IMR-90 (cell line): ENCODE measurements at regions not wholly inside any gene's neighbourhood (a gene's known extent, or its start where the extent isn't known, plus 50 kb on each side); places are given as distances from the start of the nearest gene placed in this dataset.

Experiments
- ATAC-seq: fragments of 200-7000 bp; cut with Tn5 transposase; 2 replicates; pipeline ENCODE4 v1.9.1; 2020; ENCODE audit warnings: low read depth, mild to moderate bottlenecking, moderate library complexity
- BruUV-seq: library from RNA; stranded (reverse); fragments of 400-500 nt; replicated peaks from 2 replicates; lab custom pipeline; 2021; lab: Mats Ljungman, UMichigan
- CTCF ChIA-PET: fragments of 300-600 bp; formaldehyde crosslinking; extraction: SDS; loops from one replicate; lab custom pipeline; 2021; ENCODE audit warnings: antibody characterized with exemption; lab: Yijun Ruan, JAX
- POLR2A ChIA-PET: fragments of 300-600 bp; sonication (Branson Sonifier 250); formaldehyde crosslinking; loops from one replicate; lab custom pipeline; 2022; ENCODE audit warnings: antibody characterized with exemption; ENCODE audit not compliant: unreplicated experiment; lab: Charles Lee
- DNase-seq: peaks from one replicate; pipeline ENCODE4 v3.0.0; 2013
- H2AFZ ChIP-seq: replicated peaks from 2 replicates; pipeline ENCODE3; 2013; ENCODE audit warnings: low read length, mild to moderate bottlenecking; ENCODE audit not compliant: poor library complexity
- H2AK5ac ChIP-seq: 2 replicates; pipeline ENCODE4 v1.6.1; 2013; ENCODE audit warnings: low read depth, low read length, inconsistent platforms
- H2AK9ac ChIP-seq: replicated peaks from 2 replicates; pipeline ENCODE3; 2013; ENCODE audit warnings: mild to moderate bottlenecking, low read depth, low read length, moderate library complexity; ENCODE audit not compliant: poor library complexity
- H2BK120ac ChIP-seq: 2 replicates; pipeline ENCODE4 v1.6.1; 2013; ENCODE audit warnings: low read depth, low read length, inconsistent platforms
- H2BK15ac ChIP-seq: 3 replicates; pipeline ENCODE4 v1.6.1; 2013; ENCODE audit warnings: low read depth, low read length, inconsistent platforms
- H2BK20ac ChIP-seq: 2 replicates; pipeline ENCODE4 v1.6.1; 2013; ENCODE audit warnings: low read depth, mild to moderate bottlenecking, inconsistent platforms, low read length, moderate library complexity
- H2BK5ac ChIP-seq: 2 replicates; pipeline ENCODE4 v1.6.1; 2013; ENCODE audit warnings: mild to moderate bottlenecking, low read depth, low read length, inconsistent platforms; ENCODE audit not compliant: poor library complexity, severe bottlenecking
- H3K14ac ChIP-seq: replicated peaks from 2 replicates; pipeline ENCODE4 v1.6.1; 2013; ENCODE audit warnings: low read depth, low read length, inconsistent platforms
- H3K18ac ChIP-seq: 2 replicates; pipeline ENCODE4 v1.6.1; 2013; ENCODE audit warnings: low read depth, low read length, control low read depth
- H3K23ac ChIP-seq: 2 replicates; pipeline ENCODE4 v1.6.1; 2013; ENCODE audit warnings: low read depth, low read length, inconsistent platforms
- H3K27ac ChIP-seq: 2 replicates; pipeline ENCODE4 v1.5.1; 2013; ENCODE audit warnings: mild to moderate bottlenecking, control low read depth, low read length; ENCODE audit not compliant: insufficient read depth
- H3K27me3 ChIP-seq: 2 replicates; pipeline ENCODE4 v1.6.1; 2013; ENCODE audit warnings: low read length; ENCODE audit not compliant: control insufficient read depth, insufficient read depth
- H3K36me3 ChIP-seq: 2 replicates; pipeline ENCODE4 v1.6.1; 2013; ENCODE audit warnings: low read length, mixed read lengths; ENCODE audit not compliant: control insufficient read depth, insufficient read depth
- H3K4ac ChIP-seq: 2 replicates; pipeline ENCODE4 v1.6.1; 2013; ENCODE audit warnings: low read depth, low read length, inconsistent platforms
- H3K4me1 ChIP-seq: 2 replicates; pipeline ENCODE4 v1.6.1; 2013; ENCODE audit warnings: low read length, mixed read lengths; ENCODE audit not compliant: control insufficient read depth, insufficient read depth
- H3K4me2 ChIP-seq: 2 replicates; pipeline ENCODE4 v1.6.1; 2013; ENCODE audit warnings: low read depth, mild to moderate bottlenecking, control low read depth, low read length, moderate library complexity
- H3K4me3 ChIP-seq: 2 replicates; pipeline ENCODE4 v1.5.1; 2013; ENCODE audit warnings: low read depth, mild to moderate bottlenecking, control low read depth, low read length, moderate library complexity; ENCODE audit not compliant: insufficient read depth
- H3K56ac ChIP-seq: 2 replicates; pipeline ENCODE4 v1.6.1; 2013; ENCODE audit warnings: low read length, inconsistent platforms; ENCODE audit not compliant: insufficient read depth; ENCODE audit errors: extremely low read depth
- H3K79me1 ChIP-seq, 2 experiments: 2 replicates each; pipeline ENCODE4 v1.6.1; 2013; ENCODE audit warnings: low read length in 2 of 2, inconsistent platforms in 1 of 2, low read depth in 1 of 2
- H3K9ac ChIP-seq: 2 replicates; pipeline ENCODE4 v1.6.1; 2013; ENCODE audit warnings: low read depth, low read length, control low read depth
- H3K9me1 ChIP-seq: 2 replicates; pipeline ENCODE4 v1.6.1; 2013; ENCODE audit warnings: low read length, inconsistent platforms; ENCODE audit not compliant: insufficient read depth
- H3K9me3 ChIP-seq: 2 replicates; pipeline ENCODE4 v1.6.1; 2013; ENCODE audit warnings: low read length; ENCODE audit not compliant: control insufficient read depth, insufficient read depth
- H4K20me1 ChIP-seq: 2 replicates; pipeline ENCODE4 v1.6.1; 2013; ENCODE audit warnings: low read length, inconsistent platforms; ENCODE audit not compliant: insufficient read depth
- H4K5ac ChIP-seq: 2 replicates; pipeline ENCODE4 v1.6.1; 2013; ENCODE audit warnings: mild to moderate bottlenecking, low read depth, low read length, control low read depth
- H4K8ac ChIP-seq, 2 experiments: 2 replicates each; pipeline ENCODE4 v1.6.1; 2013; ENCODE audit warnings: low read depth in 2 of 2, low read length in 2 of 2, control low read depth in 1 of 2, inconsistent platforms in 1 of 2
- H4K91ac ChIP-seq: 2 replicates; pipeline ENCODE4 v1.6.1; 2013; ENCODE audit warnings: low read depth, low read length, inconsistent platforms; ENCODE audit not compliant: insufficient read depth
- CTCF ChIP-seq: conservative IDR thresholded peaks from 2 replicates; pipeline ENCODE4 v1.5.1; 2012; ENCODE audit warnings: mild to moderate bottlenecking, low read depth, low read length, improper control_type of control experiment
- MXI1 ChIP-seq: IDR thresholded peaks from 2 replicates; pipeline ENCODE4 v1.6.1; 2012; ENCODE audit warnings: low read depth, mild to moderate bottlenecking, low read length, moderate library complexity, borderline replicate concordance
- POLR2A ChIP-seq: IDR thresholded peaks from 2 replicates; pipeline ENCODE4 v1.6.1; 2012; ENCODE audit warnings: mild to moderate bottlenecking, low read depth, low read length
- RAD21 ChIP-seq: IDR thresholded peaks from 2 replicates; pipeline ENCODE4 v1.6.1; 2012; ENCODE audit warnings: low read length, improper control_type of control experiment
- RFX5 ChIP-seq: IDR thresholded peaks from 2 replicates; pipeline ENCODE4 v1.8.0; 2012; ENCODE audit warnings: low read depth, mild to moderate bottlenecking, low read length, moderate library complexity
- USF2 ChIP-seq: fragments of 150-350 bp; IDR thresholded peaks from 2 replicates; pipeline ENCODE4 v1.6.1; 2017; ENCODE audit warnings: mild to moderate bottlenecking, antibody characterized with exemption, low read length, low read depth
- WGBS, 2 experiments: methylation state at CpG; one replicate each; pipeline versions ENCODE4 v1.1.5 to v1.1.7; 2013; ENCODE audit warnings: missing lambda C conversion rate in 2 of 2; ENCODE audit not compliant: insufficient read length in 1 of 2; ENCODE audit errors: extremely low coverage in 2 of 2; 5-methylcytosine and 5-hydroxymethylcytosine counted together
- dilution Hi-C: fragments of 300-500 bp; cut with HindIII; formaldehyde crosslinking; loops from one replicate; pipeline ENCODE4 v1.14.3; 2018; ENCODE audit warnings: low sequenced_read_pairs; ENCODE audit not compliant: unreplicated experiment
- in situ Hi-C: fragments of 300-500 bp; cut with MboI; formaldehyde crosslinking; loops from 3 replicates; pipeline ENCODE4 v1.14.3; 2019; ENCODE audit warnings: low sequenced_read_pairs, inconsistent platforms, mixed read lengths
- intact Hi-C: fragments of 100-400 bp; cut with micrococcal nuclease; formaldehyde crosslinking; loops from 2 replicates; pipeline ENCODE4 v1.10.0; 2022

- Histone ChIP-seq H2BK5ac (no peak overlapping the region), H3K4me1 (peaks cover 39% of the 10 kb centered on the region), H2BK15ac (peak overlapping the region; percentile 77; the same call in 2 of the 3 replicates), H4K20me1 (no peaks in the 10 kb centered on the region), H2BK120ac (peak overlapping the region; percentile 65), H4K91ac (peak overlapping the region; percentile 58), H3K18ac (peak overlapping the region; percentile 74), H2AK9ac (peak overlapping the region; percentile 70), H3K9me1 (peaks cover 25% of the 10 kb centered on the region), H3K27ac (no peak overlapping the region), H3K4me3 (no peak overlapping the region), H2BK20ac (peak overlapping the region; percentile 50), H4K5ac (peak overlapping the region; percentile 21; the same call in 1 of the 2 replicates), H3K14ac (0 out of 2 replicates have a peak overlapping the region, but pooled peaks have one; percentile 75), H3K56ac (no peak overlapping the region), H3K23ac (no peak overlapping the region), H3K79me1 (no peaks in the 10 kb centered on the region), H3K4me2 (no peak overlapping the region), H4K8ac (peak overlapping the region; percentile 34 to 70; a peak in 2 of 4 replicates), H3K9ac (no peak overlapping the region), H2AFZ (peak overlapping the region; percentile 50), H3K36me3 (no peaks in the 10 kb centered on the region), H3K9me3 (no peaks in the 10 kb centered on the region), H3K27me3 (no peaks in the 10 kb centered on the region), H3K4ac (peak overlapping the region; percentile 56), H2AK5ac (peak overlapping the region; percentile 96)
- ChIA-PET CTCF (interaction anchor here (0.8 to 1.3 kb wide), 2 partner anchors 77 to 547 kb away, joined by 3 read pairs; no protein-coding TSS in a partner anchor), POLR2A (no interaction called here)
- in situ Hi-C loops, result no loop called here
- no TSS peak for BruUV-seq
- intact Hi-C loops, result no loop called here
- dilution Hi-C loops, result no loop called here
- WGBS, 2 experiments, result 78% methylated on average over 3 of the region's 8 CpGs; no CpG with 5 or more reads in 1 of the 2 experiments
- TF ChIP-seq RFX5, result no peak
- TF ChIP-seq MXI1, result no peak
- no peak for TF ChIP-seq POLR2A
- TF ChIP-seq USF2, result no peak
- TF ChIP-seq RAD21, result peak; percentile 21; the same call in 1 of the 2 replicates
- peak; percentile 35 for TF ChIP-seq CTCF
- no peak for DNase-seq
- no peak for ATAC-seq
Measured at GRCh38 chr2:42931146-42931817, 138.9 kb upstream of the HAAO start.
